IPS-NIHi11 (cell line): ENCODE measurements at regions not wholly inside any gene's neighbourhood (a gene's known extent, or its start where the extent isn't known, plus 50 kb on each side); places are given as distances from the start of the nearest gene placed in this dataset.

ENCODE experiments used
- DNase-seq: peaks from one replicate; pipeline ENCODE4 v3.0.0; 2012; ENCODE audit warnings: mixed read lengths, low spot score

- no peak for DNase-seq
These were observed 86.5 kb upstream of the NPVF start for GRCh38 chr7:25314731-25315267.

DNA sequence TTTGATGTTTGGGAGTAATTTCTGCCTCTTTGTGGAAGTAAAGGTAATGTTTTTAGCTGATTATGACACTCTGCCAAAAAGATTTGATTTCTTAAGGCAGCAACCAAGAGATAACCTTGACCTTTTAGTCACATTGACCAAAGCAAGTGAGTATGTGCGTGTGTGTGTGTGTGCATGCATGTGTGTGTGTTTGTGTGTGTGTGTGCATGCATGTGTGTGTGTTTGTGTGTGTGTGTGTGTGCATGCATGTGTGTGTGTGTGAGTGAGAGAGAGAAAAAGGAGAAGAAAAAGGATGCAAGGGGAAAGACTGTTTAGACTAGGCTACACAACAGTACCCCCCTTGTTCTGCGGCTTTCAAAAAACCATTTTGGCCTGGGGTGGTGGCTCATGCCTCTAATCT lies 88.1 kb upstream of the NPVF start:
- DNase-seq: no peak

- no peak for DNase-seq
These were observed 89.8 kb upstream of the NPVF start for GRCh38 chr7:25318047-25318446.

- no peak for DNase-seq
These were observed 91.4 kb upstream of the NPVF start for GRCh38 chr7:25319707-25320106.

GRCh38 chr7:25320791-25321190 lies 92.5 kb upstream of the NPVF start:
- DNase-seq: no peak

DNA sequence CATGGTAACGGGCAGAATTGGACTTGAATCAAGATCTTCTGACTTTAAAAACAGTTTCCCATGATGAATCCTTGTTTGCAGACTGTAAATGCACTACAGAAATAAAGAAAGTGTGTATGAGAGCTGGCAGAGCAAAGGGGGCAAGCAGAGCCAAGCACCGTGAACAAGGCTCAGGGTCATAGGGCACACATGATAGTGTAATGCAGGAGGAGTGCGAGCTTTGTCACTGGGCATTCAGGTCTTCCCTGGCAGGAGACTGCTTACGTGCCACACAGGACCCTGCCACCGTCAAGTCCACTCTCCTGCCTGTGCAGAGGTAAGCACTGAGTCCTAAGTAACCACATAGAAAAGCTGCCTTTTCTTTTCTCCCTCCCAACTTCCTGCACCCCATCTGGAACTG lies 93.1 kb upstream of the NPVF start:
- no peak for DNase-seq

- DNase-seq: no peak
These were observed 94.2 kb upstream of the NPVF start for GRCh38 chr7:25322473-25322872.

GRCh38 chr7:25325186-25325757 lies 97.0 kb upstream of the NPVF start:
- no peak for DNase-seq

- no peak for DNase-seq
These were observed 98.3 kb upstream of the NPVF start for GRCh38 chr7:25326501-25327156.

DNA sequence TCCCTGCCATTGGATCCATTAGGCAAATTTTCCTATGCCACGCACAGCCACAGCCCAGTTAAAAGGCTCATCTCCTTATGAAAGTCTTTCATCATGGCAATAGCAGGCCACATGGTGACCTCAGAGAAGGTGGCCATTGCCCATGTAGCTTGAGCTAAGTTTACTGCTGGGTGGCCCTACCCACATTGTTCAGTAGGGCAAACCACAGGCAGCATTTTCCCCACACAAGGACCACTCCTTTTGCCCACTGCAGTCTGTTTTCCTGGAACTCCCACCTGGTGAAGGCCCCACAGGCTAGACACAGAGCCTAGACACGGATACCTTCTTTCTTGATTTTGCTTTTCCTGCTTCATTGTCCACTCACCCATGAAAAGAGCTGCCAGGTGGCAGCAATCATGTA lies 101.5 kb upstream of the NPVF start:
- DNase-seq: no peak

DNA sequence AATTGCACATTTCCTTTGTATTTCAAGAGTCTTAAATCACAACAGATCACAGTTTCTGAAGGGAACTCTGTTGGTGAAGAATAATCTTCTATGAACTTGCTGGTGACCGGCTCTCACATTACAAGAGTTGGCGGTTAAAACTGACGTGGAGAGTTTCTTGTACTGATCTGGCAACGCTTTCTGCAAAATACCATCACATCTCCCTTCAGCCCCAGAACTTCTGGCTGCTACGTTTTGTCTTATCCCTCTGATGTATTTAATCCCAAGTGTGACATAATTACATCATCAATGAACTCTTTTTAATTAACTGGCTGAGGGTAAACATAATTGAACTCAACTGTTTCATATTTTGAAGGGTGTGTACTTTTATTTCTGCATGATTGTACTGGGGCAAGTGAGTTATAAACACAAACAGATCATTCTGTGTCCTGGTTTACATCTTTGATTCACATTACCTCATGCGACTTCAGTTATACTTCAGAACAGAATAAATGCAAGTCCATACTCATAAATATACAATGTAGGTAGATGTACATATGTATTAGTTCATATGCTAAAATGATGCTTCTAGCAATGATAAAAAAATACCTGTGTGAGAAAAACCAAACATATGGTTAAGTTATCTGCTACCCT lies 105.1 kb upstream of the NPVF start:
- no peak for DNase-seq

DNA sequence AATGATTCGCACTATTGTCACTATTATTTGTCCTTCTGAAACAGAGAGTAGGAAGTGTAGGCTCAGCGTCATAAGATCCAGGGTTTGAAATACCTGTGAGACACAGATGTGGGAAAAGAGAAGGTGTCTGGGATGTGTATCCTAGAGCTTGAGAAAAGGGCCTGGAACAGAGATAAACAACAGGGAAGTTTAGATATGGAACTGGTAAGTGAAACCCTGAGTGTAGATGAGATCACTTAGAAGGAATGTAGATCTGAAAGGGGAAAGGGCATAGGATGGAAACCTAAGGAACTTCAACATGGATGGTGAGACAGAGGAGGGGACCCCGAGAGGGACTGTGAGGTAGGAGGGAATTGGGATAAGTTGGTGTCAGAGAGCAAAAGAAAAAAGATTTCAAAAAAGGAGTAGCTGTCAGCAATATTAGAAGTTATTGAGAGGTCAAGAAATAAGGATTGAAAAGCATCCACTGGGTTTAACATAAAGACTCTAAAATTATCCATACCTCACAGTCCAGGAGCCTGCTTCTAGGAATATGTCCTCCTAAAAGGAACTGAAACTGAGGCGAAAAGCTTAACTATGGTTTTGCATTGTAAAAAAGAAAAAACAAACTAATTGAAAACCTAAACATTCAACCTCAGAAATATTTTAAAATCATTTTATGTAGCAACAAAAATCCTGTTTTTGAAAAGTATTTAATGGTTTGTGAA lies 119.2 kb upstream of the NPVF start:
- DNase-seq: no peak

GRCh38 chr7:25348104-25348503 lies 119.8 kb upstream of the NPVF start:
- no peak for DNase-seq

DNA sequence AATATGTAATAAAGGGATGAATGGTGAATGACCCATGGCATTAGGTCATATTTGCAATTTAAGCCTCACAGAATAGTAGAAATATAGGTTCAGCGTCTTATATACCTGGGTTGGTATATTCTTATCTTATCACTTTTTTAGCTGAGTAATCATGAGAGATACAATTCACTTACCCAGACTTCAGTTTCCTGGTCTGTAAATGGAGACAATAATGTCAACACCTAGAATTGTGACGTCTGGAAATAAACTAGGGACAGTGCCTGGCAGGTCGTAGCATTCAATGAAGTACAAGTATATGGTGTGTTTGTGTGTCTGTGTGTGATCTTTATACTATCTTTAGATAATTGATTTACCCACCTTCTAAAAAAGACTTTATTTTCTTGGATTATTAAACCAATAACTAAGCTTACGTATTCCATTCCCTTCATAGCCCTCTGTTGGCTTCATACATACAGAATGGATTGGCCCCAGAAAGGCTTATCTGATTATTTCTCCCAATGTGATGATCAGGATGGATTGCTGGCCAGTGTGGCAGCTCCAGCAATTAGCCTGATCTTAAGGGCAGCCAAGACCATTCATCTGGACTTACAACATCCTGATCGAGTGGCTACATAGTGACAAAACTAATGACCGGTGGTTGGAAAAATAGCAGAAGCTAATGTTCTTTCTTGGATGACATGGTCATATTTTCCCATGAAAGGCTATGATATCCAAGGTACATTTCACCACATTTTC lies 121.2 kb upstream of the NPVF start:
- no peak for DNase-seq

- no peak for DNase-seq
These were observed 121.8 kb upstream of the NPVF start for GRCh38 chr7:25350041-25350440.

GRCh38 chr7:25351761-25352160 lies 123.5 kb upstream of the NPVF start:
- DNase-seq: no peak

DNA sequence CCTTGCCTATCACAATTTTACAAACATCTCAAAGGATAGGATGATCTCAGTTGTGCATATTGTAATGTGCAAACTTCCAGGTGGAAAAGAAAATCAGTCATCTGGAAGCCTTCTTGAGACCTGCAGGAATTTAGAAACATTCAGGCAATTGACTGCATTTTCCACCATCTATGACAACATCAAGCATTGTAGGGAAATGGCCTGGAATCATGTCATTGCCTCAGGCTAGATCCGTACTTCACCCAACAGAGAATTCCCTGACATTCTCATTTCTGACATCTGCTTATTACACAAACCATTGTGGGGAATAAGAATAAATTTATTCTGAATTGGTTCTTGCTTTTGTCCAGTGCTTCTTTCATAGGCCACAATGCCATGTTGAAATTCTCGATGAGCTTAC lies 124.9 kb upstream of the NPVF start:
- no peak for DNase-seq

DNA sequence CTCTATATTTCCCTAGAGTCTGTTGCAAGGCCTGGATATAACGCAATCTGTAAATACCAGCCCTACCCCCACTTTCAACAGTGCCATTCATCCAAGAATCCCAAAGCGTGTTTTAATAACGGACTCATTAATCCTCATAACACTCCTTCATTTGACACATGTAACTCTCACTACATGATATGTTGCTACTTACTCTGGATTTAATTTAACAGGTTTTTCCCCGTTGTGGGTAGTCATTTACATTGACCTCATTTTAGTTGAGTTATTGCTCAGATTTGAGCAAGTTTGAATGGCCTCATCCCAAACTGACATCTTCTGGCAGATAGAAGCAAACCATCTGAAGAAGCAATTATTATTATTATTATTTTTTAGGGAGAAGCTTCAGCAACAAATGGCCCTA lies 125.4 kb upstream of the NPVF start:
- no peak for DNase-seq

GRCh38 chr7:25356534-25357151 lies 128.4 kb upstream of the NPVF start:
- DNase-seq: no peak

DNA sequence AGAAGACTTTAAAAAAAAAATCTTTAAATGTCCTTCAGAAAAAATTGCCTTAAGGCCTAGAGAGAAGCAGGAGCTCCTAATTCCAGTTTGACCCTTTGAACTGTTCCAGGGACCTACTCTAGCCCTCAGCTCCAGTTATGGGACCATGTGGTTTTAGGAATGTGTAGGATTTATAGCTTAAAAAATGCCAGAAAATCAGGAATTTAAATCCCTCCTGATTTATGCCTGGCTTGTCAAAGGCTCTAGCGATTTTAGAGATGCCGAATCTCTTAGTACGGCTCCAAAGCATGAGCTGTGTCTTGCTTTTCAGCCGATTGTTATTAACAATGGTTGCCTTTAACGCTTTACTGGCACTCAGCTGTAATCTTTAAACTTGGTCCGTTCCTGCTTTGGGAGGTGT lies 130.6 kb upstream of the NPVF start:
- no peak for DNase-seq

DNA sequence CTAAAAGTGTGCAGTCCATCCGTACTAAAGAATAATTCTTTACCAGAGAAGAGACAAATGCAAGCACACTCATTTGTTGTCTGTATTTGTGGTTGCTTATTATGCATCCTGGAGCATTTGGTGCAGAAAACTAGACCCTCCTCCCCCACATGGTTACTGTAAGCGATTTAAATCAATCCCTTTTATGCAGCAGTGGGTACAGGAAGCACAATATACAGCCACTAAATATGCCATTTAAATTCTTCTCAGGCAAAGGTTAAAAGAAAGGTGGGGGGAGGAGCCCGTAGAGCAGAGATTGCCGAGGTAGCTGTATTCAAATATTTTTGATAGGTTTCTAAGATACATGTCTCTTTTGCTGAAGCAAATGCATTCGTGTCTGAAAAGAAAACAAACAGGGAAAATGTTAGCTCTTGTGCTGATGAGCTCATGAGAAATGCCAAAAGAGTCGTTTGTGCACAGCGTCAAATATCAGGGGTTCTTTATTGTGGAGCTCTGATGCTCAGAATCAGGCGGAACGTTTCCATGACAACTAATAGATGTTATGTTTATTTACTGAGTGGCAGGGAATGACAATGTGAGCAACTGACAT lies 131.3 kb upstream of the NPVF start:
- DNase-seq: no peak
